MM.1S (cell line): ENCODE measurements at regions not wholly inside any gene's neighbourhood (a gene's known extent, or its start where the extent isn't known, plus 50 kb on each side); places are given as distances from the start of the nearest gene placed in this dataset.
"Not testable (repeated sequence)": the region's sequence is repeated elsewhere in the genome, so short reads cannot be mapped to it uniquely, and the experiment has no call there.

Experiments
- DNase-seq: peaks from one replicate; pipeline ENCODE4 v3.0.0-alpha.2; 2015
- H2AFZ ChIP-seq: fragments of 300-600 bp; sonication (generic); 2 replicates; pipeline ENCODE4 v1.6.0; 2016; ENCODE audit warnings: antibody characterized with exemption, low read length
- H3F3A ChIP-seq: fragments of 300-600 bp; sonication (generic); 2 replicates; pipeline ENCODE4 v1.6.1; 2016; ENCODE audit warnings: mild to moderate bottlenecking, antibody characterized with exemption, low read length, moderate library complexity, mixed read lengths; ENCODE audit not compliant: insufficient read depth
- H3K27ac ChIP-seq: fragments of 300-600 bp; sonication (generic); 2 replicates; pipeline ENCODE4 v1.5.1; 2016; ENCODE audit warnings: mild to moderate bottlenecking, low read length
- H3K27me3 ChIP-seq: fragments of 300-600 bp; sonication (generic); replicated peaks from 2 replicates; pipeline ENCODE4 v1.6.0; 2016; ENCODE audit warnings: low read length; ENCODE audit not compliant: insufficient read depth
- H3K36me3 ChIP-seq: fragments of 300-600 bp; sonication (generic); replicated peaks from 2 replicates; pipeline ENCODE4 v1.6.1; 2016; ENCODE audit warnings: mild to moderate bottlenecking, low read length, mixed read lengths; ENCODE audit not compliant: insufficient read depth
- H3K4me1 ChIP-seq: fragments of 300-600 bp; sonication (generic); 2 replicates; pipeline ENCODE4 v1.6.1; 2016; ENCODE audit warnings: low read length, mixed read lengths
- H3K4me2 ChIP-seq: fragments of 300-600 bp; sonication (generic); 2 replicates; pipeline ENCODE4 v1.6.0; 2016; ENCODE audit warnings: low read depth, low read length
- H3K4me3 ChIP-seq: fragments of 300-600 bp; sonication (generic); 2 replicates; pipeline ENCODE4 v1.5.1; 2016; ENCODE audit warnings: low read length, mixed read lengths
- H3K79me2 ChIP-seq: fragments of 300-600 bp; sonication (generic); 2 replicates; pipeline ENCODE4 v1.6.1; 2016; ENCODE audit warnings: mixed run types, low read length, mixed read lengths
- H3K9ac ChIP-seq: fragments of 300-600 bp; sonication (generic); 2 replicates; pipeline ENCODE4 v1.6.1; 2016; ENCODE audit warnings: low read length, mixed read lengths
- H3K9me2 ChIP-seq: fragments of 300-600 bp; sonication (generic); replicated peaks from 2 replicates; pipeline ENCODE4 v1.6.1; 2016; ENCODE audit warnings: mild to moderate bottlenecking, low read length, mixed read lengths; ENCODE audit not compliant: insufficient read depth
- H3K9me3 ChIP-seq: fragments of 300-600 bp; sonication (generic); replicated peaks from 2 replicates; pipeline ENCODE4 v1.6.1; 2016; ENCODE audit warnings: mild to moderate bottlenecking, low read length, mixed read lengths; ENCODE audit not compliant: insufficient read depth
- H4K20me1 ChIP-seq: fragments of 300-600 bp; sonication (generic); 2 replicates; pipeline ENCODE4 v1.6.1; 2016; ENCODE audit warnings: mild to moderate bottlenecking, low read length, moderate library complexity, mixed read lengths; ENCODE audit not compliant: insufficient read depth
- CTCF ChIP-seq: fragments of 300-600 bp; sonication (generic); IDR thresholded peaks from 2 replicates; pipeline ENCODE4 v1.5.1; 2016; ENCODE audit warnings: antibody characterized with exemption, low read length, mixed read lengths
- EZH2 ChIP-seq: fragments of 300-600 bp; sonication (generic); optimal IDR thresholded peaks from 2 replicates; pipeline ENCODE3; 2017; ENCODE audit warnings: low read depth, mild to moderate bottlenecking, antibody characterized with exemption, low read length, mixed read lengths
- EZH2phosphoT487 ChIP-seq: fragments of 300-600 bp; sonication (generic); IDR thresholded peaks from 2 replicates; pipeline ENCODE4 v1.6.1; 2018; ENCODE audit warnings: antibody characterized with exemption, low read length

GRCh38 chr1:194004146-194004545, 817.7 kb upstream of the B3GALT2 start:
- Histone ChIP-seq H3K79me2 (no peaks in the 10 kb centered on the region), H2AFZ (no peak overlapping the region), H3K27me3 (no peaks in the 10 kb centered on the region), H3K4me3 (no peak overlapping the region), H3K9me2 (no peaks in the 10 kb centered on the region), H4K20me1 (no peaks in the 10 kb centered on the region), H3K9ac (no peak overlapping the region), H3K27ac (no peak overlapping the region), H3F3A (no peaks in the 10 kb centered on the region), H3K36me3 (no peaks in the 10 kb centered on the region), H3K9me3 (no peaks in the 10 kb centered on the region; the same call in 1 of the 2 replicates), H3K4me2 (no peak overlapping the region), H3K4me1 (no peaks in the 10 kb centered on the region)
- TF ChIP-seq CTCF (no peak), EZH2phosphoT487 (no peak), EZH2 (no peak)
- DNase-seq = no peak

GRCh38 chr1:194001726-194002350, 815.4 kb upstream of the B3GALT2 start:
- H3K4me1 ChIP-seq, H3K27me3 ChIP-seq, H3K9me2 ChIP-seq, H3K9ac ChIP-seq, H3K9me3 ChIP-seq, DNase-seq, H2AFZ ChIP-seq, H3K79me2 ChIP-seq, H3K36me3 ChIP-seq, H3K4me2 ChIP-seq, H3K27ac ChIP-seq, H4K20me1 ChIP-seq, H3K4me3 ChIP-seq, H3F3A ChIP-seq: not testable (repeated sequence)

GRCh38 chr1:193988885-193989284, 802.5 kb upstream of the B3GALT2 start:
- DNase-seq = no peak
- Histone ChIP-seq H3K4me3 (no peak overlapping the region), H3K9me3 (no peaks in the 10 kb centered on the region), H3K9ac (no peak overlapping the region), H3K27ac (no peak overlapping the region), H3K36me3 (no peaks in the 10 kb centered on the region), H3K79me2 (no peaks in the 10 kb centered on the region), H2AFZ (no peak overlapping the region), H4K20me1 (no peaks in the 10 kb centered on the region), H3K27me3 (no peaks in the 10 kb centered on the region), H3K4me1 (no peaks in the 10 kb centered on the region), H3F3A (no peaks in the 10 kb centered on the region), H3K9me2 (no peaks in the 10 kb centered on the region), H3K4me2 (no peak overlapping the region)
- TF ChIP-seq EZH2 = no peak
- TF ChIP-seq CTCF = no peak
- TF ChIP-seq EZH2phosphoT487 = no peak

- H3K27ac ChIP-seq = no peak overlapping the region
- no peaks in the 10 kb centered on the region for H4K20me1 ChIP-seq
- no peaks in the 10 kb centered on the region for H3K9me3 ChIP-seq
- no peaks in the 10 kb centered on the region for H3F3A ChIP-seq
- no peak overlapping the region for H2AFZ ChIP-seq
- no peaks in the 10 kb centered on the region for H3K79me2 ChIP-seq
- no peak overlapping the region for H3K4me2 ChIP-seq
- no peaks in the 10 kb centered on the region for H3K27me3 ChIP-seq
- TF ChIP-seq EZH2 (no peak), CTCF (no peak), EZH2phosphoT487 (no peak)
- H3K9ac ChIP-seq = no peak overlapping the region
- H3K9me2 ChIP-seq = no peaks in the 10 kb centered on the region
- no peaks in the 10 kb centered on the region for H3K4me1 ChIP-seq
- H3K36me3 ChIP-seq = no peaks in the 10 kb centered on the region
- DNase-seq = no peak
- no peak overlapping the region for H3K4me3 ChIP-seq
Observed at GRCh38 chr1:193979219-193979618, 792.8 kb upstream of the B3GALT2 start.
